ENCODE measurements at regions not wholly inside any gene's neighbourhood (a gene's known extent, or its start where the extent isn't known, plus 50 kb on each side); places are given as distances from the start of the nearest gene placed in this dataset.
"Not testable (repeated sequence)": the region's sequence is repeated elsewhere in the genome, so short reads cannot be mapped to it uniquely, and the experiment has no call there.

DNA sequence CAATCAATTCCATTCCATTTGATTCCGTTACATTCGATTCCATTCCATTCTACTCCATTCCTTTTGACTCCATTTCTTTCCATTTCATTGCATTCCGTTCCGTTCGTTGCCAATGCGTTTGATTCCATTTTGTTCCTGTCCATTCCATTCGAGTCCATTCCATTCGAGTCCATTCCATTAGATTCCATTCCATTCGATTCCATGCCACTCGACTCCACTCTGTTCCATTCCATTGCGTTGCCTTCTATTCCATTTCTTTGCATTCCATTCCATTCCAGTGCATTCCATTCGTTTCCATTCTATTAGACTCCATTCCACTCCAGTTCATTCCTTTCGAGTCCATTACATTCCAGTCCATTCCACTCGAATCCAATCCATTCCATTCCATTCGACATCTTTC lies 2587.5 kb upstream of the TPTE start:
- peaks cover 0 to 16% of the 10 kb centered on the region in 2 donors for H3K9me3 ChIP-seq

GRCh38 chr21:7937297-7937696 lies 2584.1 kb upstream of the TPTE start:
- H3K27me3 ChIP-seq; intact Hi-C loops (cut with DNase I); H3K4me1 ChIP-seq (ENCODE audit: insufficient read depth); H3K27ac ChIP-seq; H3K4me3 ChIP-seq; H3K36me3 ChIP-seq; DNase-seq: not testable (repeated sequence)
- peaks cover 0 to 33% of the 10 kb centered on the region in 2 donors for H3K9me3 ChIP-seq
- WGBS, 3 donors = 71 to 80% (median 79%) methylated on average over 13 of the region's 13 CpGs

More for the DNA sequence above, 2587.5 kb upstream of the TPTE start:
- 71 to 78% (median 77%) methylated on average over 15 of the region's 15 CpGs for WGBS, 3 donors
- no peaks in the 10 kb centered on the region for H3K4me1 ChIP-seq (ENCODE audit: insufficient read depth)
- H3K36me3 ChIP-seq = no peaks in the 10 kb centered on the region
- intact Hi-C loops (cut with DNase I) = loop anchor here in 1 of 4 donors (1.0 kb wide), 1 partner anchor 12 kb away; no protein-coding TSS in a partner anchor
- H3K27ac ChIP-seq = no peak overlapping the region
- TF ChIP-seq EP300 (IDR thresholded peaks at IDR 0.05) (no peak), CTCF (IDR thresholded peaks at IDR 0.05) (no peak), POLR2A (IDR thresholded peaks at IDR 0.05) (no peak)
- DNase-seq = no peak
- H3K27me3 ChIP-seq = no peaks in the 10 kb centered on the region
- H3K4me3 ChIP-seq = no peak overlapping the region

GRCh38 chr21:7938223-7938622 lies 2583.2 kb upstream of the TPTE start:
- H3K36me3 ChIP-seq; H3K4me3 ChIP-seq; H3K4me1 ChIP-seq (ENCODE audit: insufficient read depth); H3K27me3 ChIP-seq; H3K27ac ChIP-seq; intact Hi-C loops (cut with DNase I); DNase-seq: not testable (repeated sequence)
- 72 to 77% (median 76%) methylated on average over 9 of the region's 9 CpGs for WGBS, 3 donors
- H3K9me3 ChIP-seq = peaks cover 0 to 41% of the 10 kb centered on the region in 2 donors

- intact Hi-C loops (cut with DNase I); H3K4me1 ChIP-seq (ENCODE audit: insufficient read depth); H3K4me3 ChIP-seq; DNase-seq; H3K27me3 ChIP-seq; H3K36me3 ChIP-seq; H3K27ac ChIP-seq: not testable (repeated sequence)
- peaks cover 0 to 49% of the 10 kb centered on the region in 2 donors for H3K9me3 ChIP-seq
- WGBS, 3 donors = 73 to 81% (median 78%) methylated on average over 12 of the region's 12 CpGs
Measured at GRCh38 chr21:7941432-7941831, 2580.0 kb upstream of the TPTE start.

- DNase-seq; H3K27ac ChIP-seq; H3K4me1 ChIP-seq (ENCODE audit: insufficient read depth); intact Hi-C loops (cut with DNase I); H3K36me3 ChIP-seq; H3K27me3 ChIP-seq; H3K4me3 ChIP-seq: not testable (repeated sequence)
- WGBS, 3 donors = 65 to 78% (median 76%) methylated on average over 15 of the region's 15 CpGs
- peaks cover 0 to 55% of the 10 kb centered on the region in 2 donors for H3K9me3 ChIP-seq
Measured at GRCh38 chr21:7942219-7942618, 2579.2 kb upstream of the TPTE start.

GRCh38 chr21:7943534-7943933 lies 2577.8 kb upstream of the TPTE start:
- DNase-seq; intact Hi-C loops (cut with DNase I); H3K27me3 ChIP-seq; H3K36me3 ChIP-seq; H3K4me1 ChIP-seq (ENCODE audit: insufficient read depth); H3K4me3 ChIP-seq; H3K27ac ChIP-seq: not testable (repeated sequence)
- H3K9me3 ChIP-seq = peaks cover 0 to 60% of the 10 kb centered on the region in 2 donors
- WGBS, 3 donors = 71 to 81% (median 77%) methylated on average over 8 of the region's 8 CpGs

GRCh38 chr21:7947422-7947821 lies 2574.0 kb upstream of the TPTE start:
- Histone ChIP-seq H3K27ac (no peak overlapping the region), H3K27me3 (no peaks in the 10 kb centered on the region), H3K9me3 (peaks cover 4 to 48% of the 10 kb centered on the region in 2 donors), H3K36me3 (no peaks in the 10 kb centered on the region), H3K4me3 (no peak overlapping the region), H3K4me1 (ENCODE audit: insufficient read depth) (no peaks in the 10 kb centered on the region)
- intact Hi-C loops (cut with DNase I) = no loop called here
- TF ChIP-seq CTCF (IDR thresholded peaks at IDR 0.05) = no peak
- no peak for TF ChIP-seq POLR2A (IDR thresholded peaks at IDR 0.05)
- TF ChIP-seq EP300 (IDR thresholded peaks at IDR 0.05) = no peak
- DNase-seq = no peak
- WGBS, 3 donors = 52 to 59% (median 55%) methylated on average over 4 of the region's 4 CpGs

DNA sequence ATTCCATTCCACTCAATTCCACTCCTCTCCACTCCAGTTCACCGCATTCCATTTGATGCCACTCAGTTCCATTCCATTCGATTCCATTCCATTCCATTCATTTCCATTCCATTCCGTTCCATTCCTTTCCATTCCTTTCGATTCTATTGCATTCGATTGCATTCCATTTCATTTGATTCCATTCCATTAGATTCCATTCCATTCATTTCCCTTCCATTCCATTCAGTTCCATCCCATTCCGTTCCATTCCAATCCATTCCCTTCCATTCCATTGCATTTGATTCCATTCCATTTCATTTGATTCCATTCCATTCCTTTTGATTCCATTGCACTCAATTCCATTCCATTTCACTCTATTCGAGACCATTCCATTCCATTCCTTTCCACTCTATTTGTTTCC lies 2572.7 kb upstream of the TPTE start:
- intact Hi-C loops (cut with DNase I); H3K36me3 ChIP-seq; H3K4me3 ChIP-seq; H3K27me3 ChIP-seq; H3K27ac ChIP-seq; H3K4me1 ChIP-seq (ENCODE audit: insufficient read depth); DNase-seq: not testable (repeated sequence)
- WGBS, 3 donors = 69 to 78% (median 73%) methylated on average over 7 of the region's 7 CpGs
- peaks cover 4 to 50% of the 10 kb centered on the region in 2 donors for H3K9me3 ChIP-seq

- peaks cover 4 to 47% of the 10 kb centered on the region in 2 donors for H3K9me3 ChIP-seq
Measured at GRCh38 chr21:7949882-7950281, 2571.5 kb upstream of the TPTE start.

More at GRCh38 chr21:7949882-7950281, 2571.5 kb upstream of the TPTE start:
- H3K4me3 ChIP-seq; H3K4me1 ChIP-seq (ENCODE audit: insufficient read depth); H3K27me3 ChIP-seq; H3K36me3 ChIP-seq; H3K27ac ChIP-seq; intact Hi-C loops (cut with DNase I); DNase-seq: not testable (repeated sequence)
- 34 to 47% (median 44%) methylated on average over 6 of the region's 6 CpGs for WGBS, 3 donors

Data from ovary (tissue), 7 donors.